ENCODE measurements at regions not wholly inside any gene's neighbourhood (a gene's known extent, or its start where the extent isn't known, plus 50 kb on each side); places are given as distances from the start of the nearest gene placed in this dataset.

DNA sequence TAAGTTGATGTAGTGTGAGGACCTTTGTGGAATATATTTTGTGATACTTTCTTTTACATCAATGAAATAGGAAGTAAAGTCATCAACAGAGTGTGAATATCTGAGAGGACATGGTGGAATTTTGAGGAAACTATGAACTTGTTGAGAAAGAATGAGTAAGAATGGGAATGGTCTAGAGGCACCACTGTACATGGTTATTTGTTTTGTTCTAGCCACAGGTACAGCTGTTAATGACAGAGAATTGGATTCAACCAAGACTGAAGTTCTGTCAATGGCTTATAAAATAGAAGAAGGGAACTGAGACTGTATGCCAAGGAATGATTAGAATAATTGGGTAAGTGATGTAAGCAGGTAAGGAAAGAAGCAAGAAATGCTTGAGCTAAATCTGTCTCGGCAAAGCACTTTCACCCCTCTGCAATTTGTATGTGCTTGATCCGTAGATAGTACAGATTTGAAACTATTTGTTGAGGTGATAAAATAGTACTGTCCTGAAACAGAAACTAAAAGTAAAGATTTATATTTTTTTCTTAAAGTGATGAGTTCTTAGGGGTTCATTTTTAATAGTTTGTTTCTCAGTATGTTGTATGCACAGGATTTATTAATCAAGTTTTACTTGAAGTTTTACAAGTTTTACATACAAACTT lies 468.8 kb upstream of the SMC2 start:
- no peak for DNase-seq (ENCODE audit: low read depth)

DNA sequence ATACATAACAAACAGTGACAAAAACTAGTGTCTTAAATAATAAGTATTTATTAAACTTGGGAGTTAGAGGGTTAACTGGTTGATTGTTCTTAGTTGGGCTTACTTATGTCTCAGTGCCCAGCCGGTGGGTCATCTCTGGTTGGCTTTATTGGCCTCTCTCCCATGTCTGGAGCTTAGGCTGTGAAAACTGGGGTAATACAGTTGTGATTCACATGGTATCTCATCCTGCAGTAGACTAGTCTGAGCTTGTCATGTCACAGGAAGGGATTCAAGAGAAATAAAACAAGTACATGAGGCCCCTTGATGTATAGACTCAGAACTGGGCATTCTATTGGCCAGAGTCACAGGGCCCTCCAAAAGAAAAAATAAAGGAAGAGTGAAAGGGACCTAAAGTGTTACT lies 466.4 kb upstream of the SMC2 start:
- DNase-seq (ENCODE audit: low read depth), result peak; percentile 8

DNA sequence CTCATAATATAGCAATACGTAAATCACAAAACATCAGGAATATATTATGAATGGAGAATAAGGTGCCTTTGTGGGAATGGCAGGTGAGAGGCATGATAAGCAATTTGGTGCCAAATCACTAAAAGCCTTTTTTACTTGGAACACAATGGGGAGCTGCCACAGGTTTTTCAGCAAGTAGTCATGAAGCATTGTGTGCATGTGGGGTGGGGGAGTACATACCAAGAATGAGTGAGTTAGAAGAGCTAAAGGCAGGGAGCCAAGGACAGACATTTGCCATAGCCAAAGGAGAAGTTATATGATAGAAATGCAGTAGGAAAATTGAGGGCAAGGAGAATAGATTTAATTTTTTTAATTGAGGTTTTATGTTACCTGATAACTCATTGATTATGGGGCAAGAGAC lies 445.0 kb upstream of the SMC2 start:
- DNase-seq (ENCODE audit: low read depth), result peak; percentile 38

DNA sequence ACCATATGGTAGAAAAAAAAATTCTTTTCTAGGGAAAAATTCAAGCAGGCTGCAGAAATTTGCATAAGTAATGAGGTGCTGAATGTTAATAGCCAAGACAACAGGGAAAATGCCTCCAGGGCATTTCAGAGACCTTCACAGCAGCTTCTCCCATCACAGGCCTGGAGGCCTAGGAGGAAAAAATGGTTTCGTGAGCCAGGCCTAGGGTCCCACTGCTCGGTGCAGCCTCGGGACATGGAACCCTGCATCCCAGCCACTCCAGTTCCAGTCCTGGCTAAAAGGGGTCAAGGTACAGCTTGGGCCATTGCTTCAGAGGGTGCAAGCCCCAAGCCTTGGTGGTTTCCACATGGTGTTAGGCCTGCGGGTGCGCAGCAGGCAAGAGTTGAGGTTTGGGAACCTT lies 436.0 kb upstream of the SMC2 start:
- DNase-seq (ENCODE audit: low read depth), result no peak

DNA sequence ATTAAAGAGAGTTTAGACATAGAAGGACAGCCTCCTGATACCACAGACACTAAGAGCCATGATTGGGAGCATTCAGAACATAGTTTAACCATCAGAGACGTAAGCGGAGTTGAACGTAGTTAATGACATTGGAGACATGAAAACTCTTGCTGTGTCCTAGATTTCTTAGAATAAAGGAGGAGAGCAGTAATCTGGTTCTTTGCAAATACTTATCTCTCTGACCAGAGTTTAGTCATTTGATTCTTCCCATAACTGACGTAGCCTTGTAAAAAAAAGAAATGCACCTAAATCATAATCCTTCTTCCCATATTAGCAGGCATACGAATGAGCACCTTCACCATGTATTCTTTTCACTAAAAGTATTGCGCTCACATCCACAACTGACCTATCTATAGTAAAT lies 433.3 kb upstream of the SMC2 start:
- DNase-seq (ENCODE audit: low read depth), result peak; percentile 72

DNA sequence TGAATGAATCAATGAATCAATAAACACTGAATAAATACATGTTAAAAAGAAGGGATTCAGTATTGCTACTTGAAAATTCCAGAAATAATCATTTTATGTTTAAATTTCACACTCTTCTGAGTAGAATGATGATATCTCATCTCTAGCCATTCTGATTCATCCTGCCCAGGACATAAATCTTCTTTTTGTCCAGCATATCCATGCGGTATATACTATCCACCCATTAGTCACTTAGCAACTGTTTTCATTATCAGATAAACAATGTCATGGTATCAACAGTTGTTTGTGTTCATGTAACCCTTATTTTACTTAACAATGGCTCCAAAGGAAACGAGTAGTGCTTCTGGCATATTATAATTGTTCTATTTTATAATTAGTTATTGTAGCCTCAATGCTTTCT lies 432.4 kb upstream of the SMC2 start:
- peak; percentile 92 for DNase-seq (ENCODE audit: low read depth)

DNA sequence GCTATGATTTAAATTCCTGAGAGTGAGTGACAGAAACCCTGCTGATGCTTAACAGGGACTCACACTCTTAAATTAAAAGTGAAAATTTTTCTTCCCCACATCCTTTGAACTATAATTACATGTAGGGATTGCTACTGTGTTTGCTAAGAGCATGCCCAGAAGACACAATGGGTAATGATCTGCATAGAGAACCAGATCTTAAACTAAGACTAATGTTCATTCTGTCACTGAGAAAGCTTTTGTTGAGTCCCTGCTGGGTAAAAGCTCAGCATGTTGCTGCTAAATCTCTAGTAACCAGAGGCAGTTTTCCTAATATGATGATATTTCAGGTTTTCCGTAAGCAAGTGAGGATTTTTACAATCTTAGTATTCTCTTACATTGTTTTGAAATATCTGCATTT lies 424.8 kb upstream of the SMC2 start:
- no peak for DNase-seq (ENCODE audit: low read depth)

DNA sequence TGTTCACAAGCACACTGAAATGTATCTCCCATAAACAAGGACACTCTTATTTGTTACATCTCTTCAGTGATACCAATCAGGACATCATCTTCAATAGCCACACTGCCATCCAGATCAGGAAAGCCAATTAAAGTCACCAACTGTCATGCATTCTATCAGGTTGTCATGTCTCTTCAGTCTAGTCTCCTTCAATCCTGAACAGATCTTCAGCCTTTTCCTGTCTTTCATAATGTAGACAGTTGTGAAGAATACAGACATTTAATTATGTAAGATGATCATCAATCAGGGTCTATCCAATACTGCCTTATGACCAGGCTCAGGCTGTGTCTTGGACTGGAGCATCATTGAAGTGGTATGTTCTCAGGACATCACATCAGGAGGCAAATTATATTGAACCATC lies 419.8 kb upstream of the SMC2 start:
- DNase-seq (ENCODE audit: low read depth), result no peak

DNA sequence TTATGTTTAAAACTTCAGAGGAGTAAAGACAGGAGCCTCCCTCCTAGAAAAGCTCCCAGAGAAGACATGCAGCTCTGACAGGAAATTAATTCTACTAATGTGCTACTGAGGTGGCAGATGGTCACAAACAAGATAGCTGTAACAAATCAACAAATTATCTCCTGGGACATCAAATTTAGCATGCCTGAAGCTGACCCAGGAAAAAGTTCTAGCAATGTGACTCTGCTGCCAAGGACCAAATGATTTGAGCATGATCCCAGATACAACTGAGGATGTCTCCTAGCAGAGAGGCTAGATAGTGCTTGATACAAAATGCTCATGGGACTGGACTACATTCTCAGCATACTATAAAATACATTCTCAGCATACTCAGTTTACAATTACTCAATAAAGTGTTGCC lies 413.5 kb upstream of the SMC2 start:
- DNase-seq (ENCODE audit: low read depth), result no peak

DNA sequence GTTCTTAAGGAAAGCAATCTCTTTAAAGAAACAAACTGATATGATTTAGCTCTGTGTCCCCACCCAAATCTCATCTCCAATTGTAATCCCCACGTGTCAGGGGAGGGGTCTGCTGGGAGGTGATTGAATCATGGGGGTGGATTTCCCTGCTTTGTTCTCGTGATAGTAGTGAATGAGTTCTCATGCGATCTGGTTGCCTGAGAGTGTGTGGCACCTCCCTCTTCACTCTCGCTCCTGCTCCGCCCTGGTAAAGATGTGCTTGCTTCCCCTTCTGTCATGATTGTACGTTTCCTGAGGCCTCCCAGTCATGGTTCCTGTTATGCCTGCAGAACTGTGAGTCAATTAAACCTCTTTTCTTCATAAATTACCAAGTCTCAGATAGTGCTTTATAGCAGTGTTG lies 412.7 kb upstream of the SMC2 start:
- no peak for DNase-seq (ENCODE audit: low read depth)

DNA sequence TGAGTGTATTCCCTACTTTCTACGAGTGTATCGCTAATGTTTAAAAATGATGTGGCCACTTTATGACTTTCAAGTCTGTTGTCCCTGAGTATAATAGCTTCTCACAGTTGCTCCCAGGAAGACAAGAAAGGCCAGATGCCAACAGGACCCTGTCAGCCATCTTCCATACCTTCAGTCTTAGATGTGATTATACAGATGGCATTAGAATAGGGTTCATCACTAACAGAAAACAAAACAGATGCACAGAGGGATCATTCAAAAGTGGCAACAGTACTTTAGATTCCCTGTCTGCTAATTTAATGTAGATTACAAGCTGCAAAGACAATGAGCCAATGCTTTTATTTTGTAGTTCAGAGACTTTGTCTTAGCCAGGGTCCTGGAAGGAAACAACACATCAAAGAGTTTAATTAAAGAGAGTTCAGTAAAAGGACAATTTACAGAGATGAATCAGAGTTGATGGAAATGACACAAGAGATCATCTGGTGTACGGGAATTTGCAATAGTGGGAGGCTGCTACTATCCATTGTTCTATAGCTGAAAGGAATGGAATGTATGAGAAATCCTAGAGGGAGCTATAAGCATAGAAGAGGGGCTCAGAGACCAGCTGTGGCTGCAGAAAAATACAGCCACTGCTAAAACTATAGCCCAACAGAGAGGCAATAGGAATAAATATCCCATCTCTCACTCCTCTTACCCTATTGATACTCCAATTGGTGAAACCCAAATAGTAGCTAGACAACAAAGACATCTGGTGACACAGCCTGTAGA lies 393.7 kb upstream of the SMC2 start:
- DNase-seq (ENCODE audit: low read depth), result peak; percentile 28

DNA sequence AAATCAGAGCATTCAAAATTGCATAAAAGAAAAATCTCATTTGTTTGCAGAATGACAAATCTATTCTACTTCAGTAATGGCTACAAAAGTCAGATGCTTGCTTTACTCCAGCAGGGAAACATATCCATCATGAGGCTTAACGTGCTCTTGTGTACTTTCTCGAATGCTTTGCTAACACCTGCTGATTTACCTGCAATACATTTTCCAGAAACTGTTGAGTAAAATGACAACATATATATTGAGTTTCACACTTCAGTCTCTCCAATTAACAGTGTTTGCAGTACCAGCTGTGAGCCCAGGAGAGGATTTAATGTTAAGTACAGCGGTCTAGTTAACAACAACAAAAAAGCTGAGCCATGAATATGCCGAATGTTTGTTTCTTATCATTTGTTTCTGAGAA lies 391.5 kb upstream of the SMC2 start:
- no peak for DNase-seq (ENCODE audit: low read depth)

DNA sequence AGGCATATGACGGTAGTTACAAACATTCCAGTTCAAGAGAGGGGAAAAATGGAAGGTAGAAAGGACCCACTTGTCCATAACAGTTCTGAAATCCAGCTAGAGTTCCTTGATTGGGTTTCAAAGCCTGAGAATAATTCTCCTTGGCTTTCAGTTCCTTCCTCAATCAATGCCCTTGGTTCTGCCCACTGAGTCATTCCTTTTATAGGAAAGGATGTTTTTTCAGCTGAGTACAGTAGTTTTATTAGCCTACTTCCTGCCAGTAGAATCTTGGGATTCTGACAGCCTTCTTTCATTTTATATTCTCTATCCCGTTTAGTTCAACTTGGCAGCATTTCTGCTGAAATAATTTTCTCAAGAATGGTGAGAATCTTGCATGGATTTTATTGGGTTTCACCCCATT lies 386.9 kb upstream of the SMC2 start:
- DNase-seq (ENCODE audit: low read depth), result no peak

DNA sequence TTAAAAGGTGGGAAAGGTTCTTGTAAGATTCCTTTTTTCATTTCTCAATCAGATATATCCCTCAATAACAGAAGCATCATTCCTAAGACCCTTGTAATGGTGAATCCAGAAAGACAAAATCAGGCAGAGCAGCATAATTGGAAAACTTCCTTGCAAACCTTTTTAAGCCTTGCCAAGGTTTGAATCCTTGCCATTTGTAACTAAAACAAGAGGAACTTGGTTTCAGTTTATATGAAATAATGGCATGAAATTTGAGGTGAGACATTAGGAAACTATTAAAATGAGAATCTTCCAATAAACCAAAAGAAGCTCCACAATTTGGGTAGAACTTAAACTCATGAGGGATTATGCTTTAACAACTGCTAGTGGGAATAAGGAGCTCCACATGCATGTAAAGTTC lies 384.7 kb upstream of the SMC2 start:
- DNase-seq (ENCODE audit: low read depth), result no peak

DNA sequence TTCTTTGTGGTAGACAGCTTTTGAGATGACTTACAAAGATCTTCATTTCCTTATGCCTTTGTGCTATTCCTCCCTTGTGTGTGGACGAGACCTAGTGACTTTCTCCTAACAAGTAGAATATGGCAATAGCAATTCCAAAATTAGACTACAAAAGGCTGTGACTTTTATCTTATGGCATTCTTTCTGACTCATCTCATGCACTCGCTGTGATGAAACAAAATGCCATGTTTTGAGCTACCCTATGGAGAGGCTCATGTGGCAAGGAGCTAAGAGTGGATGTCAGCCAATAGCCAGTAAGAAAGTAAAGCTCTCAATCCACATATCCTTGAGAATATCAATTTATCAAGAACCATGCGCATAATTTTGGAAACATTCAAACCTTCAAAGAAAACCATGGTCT lies 380.5 kb upstream of the SMC2 start:
- peak; percentile 69 for DNase-seq (ENCODE audit: low read depth)

DNA sequence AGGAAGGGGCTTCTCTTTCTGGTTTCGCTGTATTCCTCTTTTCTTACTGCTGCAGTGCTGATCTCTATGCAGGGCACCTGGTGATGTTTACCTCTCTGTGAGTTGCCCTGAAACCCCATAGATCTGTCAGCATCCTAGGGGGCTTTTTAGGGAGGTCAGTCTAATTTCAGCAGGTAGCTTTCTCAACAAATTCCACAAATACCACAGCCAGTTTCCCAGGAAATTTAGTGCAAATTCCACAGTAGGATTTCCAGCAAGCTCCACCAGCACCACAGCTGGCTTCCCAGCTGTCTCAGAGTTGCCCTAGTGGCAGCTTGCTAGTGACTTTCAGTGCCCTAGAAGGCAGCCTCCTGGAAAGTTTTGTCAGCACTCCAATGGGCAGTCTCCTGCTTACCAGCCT lies 379.1 kb upstream of the SMC2 start:
- no peak for DNase-seq (ENCODE audit: low read depth)

DNA sequence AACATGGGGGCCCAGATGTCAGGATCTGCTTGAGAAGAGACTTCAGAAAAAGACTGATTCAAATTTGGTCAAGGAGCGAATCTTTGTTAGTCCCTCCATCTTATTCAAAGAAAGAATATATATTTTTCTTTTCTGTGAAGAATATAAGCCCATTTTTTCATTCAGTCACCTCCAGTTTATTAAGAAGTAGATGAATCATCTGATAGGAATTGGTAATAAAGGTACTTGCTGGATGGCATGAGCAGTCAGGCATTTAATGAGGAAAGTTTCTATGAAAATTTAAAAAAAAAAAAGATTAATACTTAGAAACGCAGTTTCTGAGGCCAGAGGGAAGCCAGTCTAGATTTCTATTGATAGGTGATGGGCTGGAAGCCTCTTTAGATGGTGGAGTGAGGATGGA lies 373.1 kb upstream of the SMC2 start:
- no peak for DNase-seq (ENCODE audit: low read depth)

DNA sequence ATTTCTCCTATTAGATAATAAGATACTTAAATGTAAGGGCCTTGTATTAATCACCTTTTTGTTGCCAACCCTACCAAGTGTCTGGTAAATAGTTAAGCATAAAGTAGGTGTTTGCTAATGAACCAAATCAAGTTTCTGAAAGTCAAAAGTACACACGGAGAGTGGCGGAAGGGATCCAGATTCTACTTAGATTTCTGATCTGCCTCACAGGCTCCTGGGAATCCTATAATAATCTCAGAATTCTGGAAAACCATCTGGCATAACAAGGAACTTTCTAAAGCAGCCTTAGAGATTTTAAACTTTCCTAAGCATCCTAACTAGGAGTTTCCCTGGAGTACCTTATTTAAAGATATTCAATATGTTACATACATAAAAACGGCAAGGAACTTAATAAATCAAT lies 363.2 kb upstream of the SMC2 start:
- no peak for DNase-seq (ENCODE audit: low read depth)

DNA sequence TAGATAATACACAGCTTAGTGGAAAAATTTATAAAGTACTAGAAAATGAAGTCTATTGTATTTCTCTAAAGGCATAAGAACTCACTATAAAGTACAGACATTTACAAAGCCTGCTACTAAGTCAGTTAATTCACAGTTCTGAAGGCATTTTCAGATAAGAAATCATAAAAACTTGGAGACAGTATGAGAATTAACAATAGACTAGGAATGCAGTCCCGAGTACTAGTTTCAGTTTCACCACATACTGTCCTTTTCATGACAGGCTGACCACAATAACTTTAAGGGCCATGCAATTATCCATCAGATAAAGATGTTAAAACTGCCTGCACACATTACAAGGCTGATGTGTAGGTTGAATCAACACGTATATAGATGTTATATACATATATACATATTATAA lies 362.6 kb upstream of the SMC2 start:
- DNase-seq (ENCODE audit: low read depth), result peak; percentile 61

DNA sequence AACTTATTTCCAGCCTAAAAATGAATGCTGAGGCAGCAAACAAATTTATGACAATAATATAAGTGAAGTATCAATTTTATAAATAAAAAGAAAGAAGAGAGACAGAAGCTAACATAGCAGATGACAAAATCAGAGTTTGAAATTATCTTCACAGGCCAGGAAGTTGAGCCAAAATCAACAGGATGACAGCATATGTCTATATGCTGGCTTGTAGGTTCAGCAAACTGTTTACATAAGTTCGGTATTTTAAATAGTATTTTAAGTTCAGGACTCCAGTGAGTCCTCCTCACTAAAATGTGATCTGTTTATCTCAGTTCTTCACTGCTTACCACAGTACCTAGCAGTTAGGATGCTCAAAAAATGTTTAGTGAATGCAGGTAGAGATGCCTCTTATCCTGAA lies 359.6 kb upstream of the SMC2 start:
- no peak for DNase-seq (ENCODE audit: low read depth)

DNA sequence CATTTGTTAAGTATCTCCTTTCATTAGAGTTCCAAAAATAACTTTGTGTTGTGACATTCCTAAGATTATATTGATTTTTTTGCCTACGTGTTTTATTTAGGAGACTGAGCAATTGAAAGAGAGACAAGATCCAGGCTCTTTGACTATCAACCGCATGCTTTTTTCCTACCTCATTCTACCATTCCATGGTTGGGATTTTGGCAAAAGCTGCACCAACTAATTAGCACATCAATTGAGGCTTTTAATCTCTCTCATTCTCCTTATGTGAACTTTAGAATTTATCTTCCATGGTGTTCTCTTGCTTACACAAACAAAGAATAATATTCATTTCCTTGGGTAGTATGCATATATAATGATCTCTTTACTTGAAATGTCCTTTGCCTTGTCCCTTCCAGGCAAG lies 338.7 kb upstream of the SMC2 start:
- no peak for DNase-seq (ENCODE audit: low read depth)

DNA sequence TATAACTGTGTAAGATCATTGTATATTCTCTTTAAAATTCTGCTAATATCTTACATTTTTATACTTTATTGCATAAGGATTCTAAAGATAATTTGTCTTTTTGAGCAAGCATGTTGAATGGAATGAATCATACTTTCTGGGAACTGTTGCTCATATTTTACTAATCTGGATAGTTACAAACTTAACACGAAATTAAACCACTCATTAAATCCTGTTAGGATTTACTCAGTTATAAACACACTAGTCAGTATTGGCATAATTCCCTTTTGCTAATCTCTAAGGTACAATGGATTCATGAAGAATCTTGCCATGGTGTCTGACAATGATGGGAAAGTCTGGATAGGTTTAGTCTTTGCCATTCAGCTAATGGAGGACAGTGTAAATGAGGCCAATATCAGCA lies 338.1 kb upstream of the SMC2 start:
- DNase-seq (ENCODE audit: low read depth), result peak; percentile 45

DNA sequence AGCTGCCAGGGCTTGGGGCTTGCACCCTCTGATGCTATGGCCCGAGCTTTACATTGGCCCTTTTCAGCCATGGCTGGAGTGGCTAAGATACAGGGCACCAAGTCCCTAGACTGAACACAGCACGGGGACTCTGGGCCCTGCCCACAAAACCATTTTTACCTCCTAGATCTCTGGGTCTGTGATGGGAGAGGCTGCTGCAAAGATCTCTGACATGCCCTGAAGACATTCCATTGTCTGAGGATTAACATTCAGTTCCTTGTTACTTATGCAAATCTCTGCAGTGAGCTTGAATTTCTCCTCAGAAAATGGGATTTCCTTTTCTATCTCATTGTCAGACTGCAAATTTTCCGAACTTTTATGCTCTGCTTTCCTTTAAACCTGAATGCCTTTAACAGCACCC lies 337.0 kb upstream of the SMC2 start:
- no peak for DNase-seq (ENCODE audit: low read depth)

DNA sequence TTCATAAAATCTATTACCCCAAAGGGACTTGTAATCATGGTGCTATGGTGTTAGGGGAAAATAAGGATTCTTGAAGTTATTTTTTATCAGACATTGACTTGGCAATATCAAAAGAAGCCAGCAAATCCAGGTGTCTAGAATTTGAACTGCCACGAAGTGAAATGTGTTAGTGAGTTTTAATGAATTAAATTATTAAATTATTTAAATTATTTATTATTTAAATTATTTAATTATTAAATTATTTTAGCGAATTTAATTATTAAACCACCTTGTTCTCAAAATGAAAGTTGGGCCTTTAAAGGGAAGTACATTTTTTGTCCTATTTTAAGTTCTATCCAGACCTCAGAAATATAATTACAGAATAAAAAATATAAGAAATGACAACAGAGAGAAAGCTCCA lies 332.6 kb upstream of the SMC2 start:
- no peak for DNase-seq (ENCODE audit: low read depth)
